ENCODE measurements at regions not wholly inside any gene's neighbourhood (a gene's known extent, or its start where the extent isn't known, plus 50 kb on each side); places are given as distances from the start of the nearest gene placed in this dataset.

- Histone ChIP-seq H3K4me3 (no peak overlapping the region), H3K79me2 (ENCODE audit: low read depth) (no peaks in the 10 kb centered on the region), H3F3A (ENCODE audit: insufficient read depth, low read depth) (no peaks in the 10 kb centered on the region), H3K36me3 (ENCODE audit: low read depth) (no peaks in the 10 kb centered on the region), H3K4me2 (no peak overlapping the region), H2AFZ (no peak overlapping the region), H3K9me3 (ENCODE audit: insufficient read depth, low read depth) (no peaks in the 10 kb centered on the region), H3K9me2 (ENCODE audit: insufficient read depth) (no peaks in the 10 kb centered on the region), H3K4me1 (replicated peaks; ENCODE audit: insufficient read depth) (no peaks in the 10 kb centered on the region), H3K27me3 (ENCODE audit: insufficient read depth, low read depth) (no peaks in the 10 kb centered on the region), H4K20me1 (ENCODE audit: insufficient read depth) (no peaks in the 10 kb centered on the region), H3K27ac (no peak overlapping the region)
- no peak for TF ChIP-seq EZH2 (IDR thresholded peaks at IDR 0.05; ENCODE audit: low read depth)
- no peak for TF ChIP-seq CTCF (conservative IDR thresholded peaks at IDR 0.05)
- no peak for DNase-seq
- BruUV-seq (replicated peaks) = no TSS peak
- intact Hi-C loops (cut with micrococcal nuclease; ENCODE audit: unreplicated experiment) = no loop called here
- POLR2A ChIA-PET (ENCODE audit: unreplicated experiment) = interaction anchor here (0.7 kb wide), 1 partner anchor 576 kb away, joined by 18 read pairs; no protein-coding TSS in a partner anchor
- CTCF ChIA-PET = no interaction called here
Measured at GRCh38 chr4:112793033-112793432, 156.1 kb downstream of the LARP7 start.

- no peaks in the 10 kb centered on the region for H3K9me2 ChIP-seq (ENCODE audit: insufficient read depth)
- H3K9me3 ChIP-seq (ENCODE audit: insufficient read depth, low read depth) = no peaks in the 10 kb centered on the region
- H4K20me1 ChIP-seq (ENCODE audit: insufficient read depth) = no peaks in the 10 kb centered on the region
- no peaks in the 10 kb centered on the region for H3F3A ChIP-seq (ENCODE audit: insufficient read depth, low read depth)
- no peaks in the 10 kb centered on the region for H3K4me1 ChIP-seq (replicated peaks; ENCODE audit: insufficient read depth)
- DNase-seq = no peak
- TF ChIP-seq EZH2 (IDR thresholded peaks at IDR 0.05; ENCODE audit: low read depth) = no peak
- no peak for TF ChIP-seq CTCF (conservative IDR thresholded peaks at IDR 0.05)
- BruUV-seq (replicated peaks) = no TSS peak
- ChIA-PET CTCF (no interaction called here), POLR2A (ENCODE audit: unreplicated experiment) (no interaction called here)
- H3K36me3 ChIP-seq (ENCODE audit: low read depth) = no peaks in the 10 kb centered on the region
- H3K4me3 ChIP-seq = no peak overlapping the region
- H3K27ac ChIP-seq = no peak overlapping the region
- no peaks in the 10 kb centered on the region for H3K27me3 ChIP-seq (ENCODE audit: insufficient read depth, low read depth)
- H3K79me2 ChIP-seq (ENCODE audit: low read depth) = no peaks in the 10 kb centered on the region
- no peak overlapping the region for H2AFZ ChIP-seq
- intact Hi-C loops (cut with micrococcal nuclease; ENCODE audit: unreplicated experiment) = no loop called here
- no peak overlapping the region for H3K4me2 ChIP-seq
Measured at GRCh38 chr4:112800001-112800400, 163.1 kb downstream of the LARP7 start.

GRCh38 chr4:112801341-112801740 lies 164.4 kb downstream of the LARP7 start:
- H3F3A ChIP-seq (ENCODE audit: insufficient read depth, low read depth) = no peaks in the 10 kb centered on the region
- TF ChIP-seq EZH2 (IDR thresholded peaks at IDR 0.05; ENCODE audit: low read depth) (no peak), CTCF (conservative IDR thresholded peaks at IDR 0.05) (no peak)
- no peak for DNase-seq
- no peaks in the 10 kb centered on the region for H3K4me1 ChIP-seq (replicated peaks; ENCODE audit: insufficient read depth)
- BruUV-seq (replicated peaks) = no TSS peak
- H3K9me3 ChIP-seq (ENCODE audit: insufficient read depth, low read depth) = no peaks in the 10 kb centered on the region
- H3K27ac ChIP-seq = no peak overlapping the region
- H3K79me2 ChIP-seq (ENCODE audit: low read depth) = no peaks in the 10 kb centered on the region
- ChIA-PET POLR2A (ENCODE audit: unreplicated experiment) (interaction anchor here (0.6 kb wide), 1 partner anchor 218 kb away, joined by 3 read pairs; no protein-coding TSS in a partner anchor), CTCF (no interaction called here)
- no peak overlapping the region for H3K4me2 ChIP-seq
- H2AFZ ChIP-seq = no peak overlapping the region
- intact Hi-C loops (cut with micrococcal nuclease; ENCODE audit: unreplicated experiment) = no loop called here
- no peaks in the 10 kb centered on the region for H3K9me2 ChIP-seq (ENCODE audit: insufficient read depth)
- H3K36me3 ChIP-seq (ENCODE audit: low read depth) = no peaks in the 10 kb centered on the region
- no peaks in the 10 kb centered on the region for H3K27me3 ChIP-seq (ENCODE audit: insufficient read depth, low read depth)
- no peak overlapping the region for H3K4me3 ChIP-seq
- no peaks in the 10 kb centered on the region for H4K20me1 ChIP-seq (ENCODE audit: insufficient read depth)
